ENCODE measurements at regions not wholly inside any gene's neighbourhood (a gene's known extent, or its start where the extent isn't known, plus 50 kb on each side); places are given as distances from the start of the nearest gene placed in this dataset.

- no CpG with 5 or more reads among the region's 2 CpGs for WGBS (ENCODE audit: extremely low coverage, insufficient read length, low lambda C conversion rate)
- H3K27ac ChIP-seq (ENCODE audit: insufficient read length, low read depth, low read length) = no peak overlapping the region
These were observed 60.6 kb downstream of the SCG2 start for GRCh38 chr2:223541546-223541945.

More at GRCh38 chr2:223541546-223541945, 60.6 kb downstream of the SCG2 start:
- Histone ChIP-seq H2BK5ac (ENCODE audit: insufficient read length, low read length) (no peak overlapping the region), H3K79me1 (ENCODE audit: insufficient read depth, low read depth, low read length, poor library complexity, severe bottlenecking) (no peaks in the 10 kb centered on the region), H3K23ac (ENCODE audit: insufficient read length, low read depth, low read length) (no peak overlapping the region), H4K20me1 (ENCODE audit: control insufficient read depth, insufficient read depth, insufficient read length) (no peaks in the 10 kb centered on the region), H2BK15ac (ENCODE audit: low read depth, low read length) (no peak overlapping the region), H2AFZ (ENCODE audit: low read length) (no peak overlapping the region), H2BK12ac (ENCODE audit: insufficient read length, low read depth, low read length) (no peak overlapping the region), H2BK20ac (ENCODE audit: low read depth, low read length, poor library complexity, severe bottlenecking) (no peak overlapping the region), H3K79me2 (ENCODE audit: insufficient read depth, low read length) (no peaks in the 10 kb centered on the region; the same call in 1 of the 2 replicates), H3K9ac (ENCODE audit: extremely low read depth, insufficient read length, low read length) (no peak overlapping the region), H2AK5ac (ENCODE audit: insufficient read length, low read length) (no peak overlapping the region), H3K4ac (ENCODE audit: low read depth, low read length) (no peak overlapping the region), H4K8ac (replicated peaks; ENCODE audit: insufficient read length, low read depth, low read length) (no peak overlapping the region), H3K4me2 (ENCODE audit: insufficient read depth, insufficient read length, low read length) (no peak overlapping the region), H3K56ac (ENCODE audit: insufficient read length, low read depth, low read length) (no peak overlapping the region), H3K23me2 (ENCODE audit: insufficient read length, low read depth, low read length, poor library complexity, severe bottlenecking) (no peaks in the 10 kb centered on the region), H4K5ac (ENCODE audit: insufficient read length, low read depth, low read length) (no peak overlapping the region), H2BK120ac (ENCODE audit: low read depth, low read length, poor library complexity, severe bottlenecking) (no peak overlapping the region), H3K18ac (ENCODE audit: insufficient read length, low read depth, low read length) (no peak overlapping the region), H4K91ac (ENCODE audit: insufficient read length, low read depth, low read length) (no peak overlapping the region), H3K27me3 (ENCODE audit: insufficient read depth, low read length) (no peaks in the 10 kb centered on the region), H3K14ac (ENCODE audit: insufficient read depth, low read length) (no peak overlapping the region), H3K4me1 (ENCODE audit: insufficient read depth, low read length) (peaks cover 3% of the 10 kb centered on the region; the same call in 1 of the 2 replicates), H3T11ph (ENCODE audit: low read length) (no peak overlapping the region), H3K9me3 (ENCODE audit: control insufficient read depth, low read depth, low read length) (no peaks in the 10 kb centered on the region)
- Mint-ChIP-seq H3K27me3 (ENCODE audit: low read depth) (peaks cover 1% of the 10 kb centered on the region; the same call in 1 of the 2 replicates), H3K4me3 (no peak overlapping the region), H3K36me3 (ENCODE audit: insufficient read depth in 1 of 3, low read depth in 3 of 3) (no peaks in the 10 kb centered on the region), H3K4me1 (peaks cover 20% of the 10 kb centered on the region in 2 experiments), H3K27ac (no peak overlapping the region), H3K9me3 (no peaks in the 10 kb centered on the region)
- DNase-seq = no peak
- no peak for TF ChIP-seq CTCF (conservative IDR thresholded peaks at IDR 0.05)

Data from H9 (cell line).